Esophagus squamous epithelium (tissue), 5 donors: ENCODE measurements at regions not wholly inside any gene's neighbourhood (a gene's known extent, or its start where the extent isn't known, plus 50 kb on each side); places are given as distances from the start of the nearest gene placed in this dataset.

Source experiments
- DNase-seq: peaks from one replicate; lab custom pipeline; 2025; lab: John Stamatoyannopoulos, UW
- H3K27ac ChIP-seq, 4 donors: fragments of 200-600 bp; sonication (generic); one replicate each; pipeline ENCODE4 v1.5.1; 2016 to 2019; ENCODE audit warnings: mild to moderate bottlenecking in 1 of 4
- H3K27me3 ChIP-seq, 4 donors: fragments of 200-600 bp; sonication (generic); 1 replicate in 3 of 4; 2 replicates in 1 of 4; pipeline versions ENCODE4 v1.5.1 to v1.6.0; 2017 to 2021; ENCODE audit warnings: antibody characterized with exemption in 1 of 4
- H3K36me3 ChIP-seq, 3 donors: fragments of 200-600 bp; sonication (generic); one replicate each; pipeline ENCODE4 v1.5.1; 2016 to 2019
- H3K4me1 ChIP-seq, 3 donors: fragments of 200-600 bp; sonication (generic); one replicate each; pipeline ENCODE4 v1.5.1; 2017 to 2019
- H3K4me3 ChIP-seq, 4 donors: fragments of 200-600 bp; sonication (generic); 1 replicate in 3 of 4; 2 replicates in 1 of 4; pipeline ENCODE4 v1.5.1; 2016 to 2019; ENCODE audit warnings: mild to moderate bottlenecking in 2 of 4, moderate library complexity in 1 of 4
- H3K9me3 ChIP-seq, 3 donors: fragments of 200-600 bp; sonication (generic); one replicate each; pipeline ENCODE4 v1.5.1; 2016 to 2019
- CTCF ChIP-seq, 6 experiments: fragments of 450-650 bp in 4 of 6; fragments of 200-600 bp in 2 of 6; sonication (generic) in 2 of 6; IDR thresholded peaks; one replicate each; pipeline ENCODE4 v1.5.1; 2016 to 2019; ENCODE audit warnings: antibody characterized with exemption in 6 of 6, mild to moderate bottlenecking in 4 of 6, moderate library complexity in 4 of 6
- POLR2A ChIP-seq, 4 donors: fragments of 450-650 bp; IDR thresholded peaks; one replicate each; pipeline ENCODE4 v1.6.1; 2017; ENCODE audit warnings: antibody characterized with exemption in 4 of 4, mild to moderate bottlenecking in 4 of 4, moderate library complexity in 3 of 4
- WGBS, 2 donors: methylation state at CpG; one replicate each; pipeline ENCODE4 v1.1.5; 2018; 5-methylcytosine and 5-hydroxymethylcytosine counted together
- intact Hi-C: fragments of 100-400 bp; cut with DNase I; formaldehyde crosslinking; loops from one replicate; pipeline ENCODE4 v1.15.0; 2022
- donor health status: DM: yes; HTN: yes; CAD: no.

GRCh38 chr11:70680781-70681281 lies 282.5 kb downstream of the CTTN start:
- intact Hi-C loops = no loop called here

DNA sequence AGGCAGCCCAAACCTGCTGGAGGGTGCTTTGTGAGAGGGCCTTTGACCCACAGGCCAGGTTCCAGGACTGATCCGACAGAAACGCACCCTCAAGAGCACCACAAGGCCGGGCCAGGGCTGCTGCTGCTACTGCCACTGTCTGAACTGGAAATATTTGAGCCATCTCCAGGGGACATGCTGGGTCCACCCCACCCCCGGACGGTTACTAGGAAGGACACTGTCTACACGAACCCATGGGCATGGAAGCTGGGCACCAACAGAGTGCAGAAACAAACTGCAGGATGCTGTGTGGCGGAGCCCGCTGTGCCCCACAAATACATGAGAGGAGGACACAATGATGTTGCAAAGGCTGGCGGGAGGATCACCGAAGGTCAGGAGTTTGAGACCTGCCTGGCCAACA lies 283.7 kb downstream of the CTTN start:
- intact Hi-C loops = no loop called here
- DNase-seq = no peak
- H3K4me1 ChIP-seq = no peaks in the 10 kb centered on the region
- TF ChIP-seq CTCF (IDR thresholded peaks at IDR 0.05) (no peak), POLR2A (IDR thresholded peaks at IDR 0.05) (no peak)
- no peaks in the 10 kb centered on the region for H3K9me3 ChIP-seq
- WGBS, 2 donors = 83 to 91% methylated on average over 6 to 8 of the region's 10 CpGs
- H3K4me3 ChIP-seq = no peak overlapping the region
- H3K36me3 ChIP-seq = no peaks in the 10 kb centered on the region
- H3K27ac ChIP-seq = no peak overlapping the region
- H3K27me3 ChIP-seq = no peaks in the 10 kb centered on the region

More at GRCh38 chr11:70680781-70681281, 282.5 kb downstream of the CTTN start:
- H3K27ac ChIP-seq = no peak overlapping the region
- no peak for DNase-seq
- H3K9me3 ChIP-seq = no peaks in the 10 kb centered on the region
- 61% methylated on average over 11 of the region's 13 CpGs; no CpG with 5 or more reads in 1 of the 2 donors for WGBS, 2 donors
- H3K27me3 ChIP-seq = no peaks in the 10 kb centered on the region
- TF ChIP-seq CTCF (IDR thresholded peaks at IDR 0.05) (no peak), POLR2A (IDR thresholded peaks at IDR 0.05) (no peak)
- H3K4me3 ChIP-seq = no peak overlapping the region
- no peaks in the 10 kb centered on the region for H3K36me3 ChIP-seq
- no peaks in the 10 kb centered on the region for H3K4me1 ChIP-seq

- Histone ChIP-seq H3K4me3 (no peak overlapping the region), H3K4me1 (no peaks in the 10 kb centered on the region), H3K9me3 (no peaks in the 10 kb centered on the region), H3K27me3 (no peaks in the 10 kb centered on the region), H3K36me3 (no peaks in the 10 kb centered on the region), H3K27ac (no peak overlapping the region)
- WGBS, 2 donors = 88 to 93% methylated on average over 12 of the region's 12 CpGs
- TF ChIP-seq CTCF (IDR thresholded peaks at IDR 0.05) = no peak
- TF ChIP-seq POLR2A (IDR thresholded peaks at IDR 0.05) = no peak
- intact Hi-C loops = no loop called here
- DNase-seq = no peak
Measured at GRCh38 chr11:70682760-70683159, 284.4 kb downstream of the CTTN start.

DNA sequence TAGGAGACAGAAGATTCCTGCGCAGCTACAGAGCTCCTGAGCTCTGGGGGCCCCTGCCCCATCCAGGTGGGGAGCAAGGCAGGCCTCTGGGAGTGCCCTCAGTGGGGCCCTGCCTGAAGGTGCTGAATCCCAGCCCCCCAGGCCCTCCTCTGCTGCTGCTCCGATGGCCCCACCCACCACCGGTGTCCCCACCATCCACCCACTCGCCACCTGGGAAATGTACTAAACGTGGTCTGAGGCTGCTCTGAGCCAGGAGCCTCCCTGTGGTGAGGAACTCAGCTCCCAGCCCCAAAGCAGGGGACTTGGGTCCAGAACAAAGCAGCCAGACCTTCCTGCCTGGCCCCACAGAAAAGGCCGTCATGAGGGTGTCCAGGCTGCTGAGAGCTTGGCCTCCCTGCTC lies 289.4 kb downstream of the CTTN start:
- no peak for TF ChIP-seq POLR2A (IDR thresholded peaks at IDR 0.05)
- TF ChIP-seq CTCF (IDR thresholded peaks at IDR 0.05) = no peak
- Histone ChIP-seq H3K36me3 (no peaks in the 10 kb centered on the region), H3K27me3 (no peaks in the 10 kb centered on the region), H3K4me3 (no peak overlapping the region), H3K27ac (no peak overlapping the region), H3K4me1 (no peaks in the 10 kb centered on the region), H3K9me3 (no peaks in the 10 kb centered on the region)
- 100% methylated on average over 1 of the region's 6 CpGs; no CpG with 5 or more reads in 1 of the 2 donors for WGBS, 2 donors
- no peak for DNase-seq
- intact Hi-C loops = no loop called here

- intact Hi-C loops = no loop called here
- Histone ChIP-seq H3K4me1 (no peaks in the 10 kb centered on the region), H3K27ac (no peak overlapping the region), H3K9me3 (no peaks in the 10 kb centered on the region), H3K27me3 (no peaks in the 10 kb centered on the region), H3K4me3 (no peak overlapping the region), H3K36me3 (no peaks in the 10 kb centered on the region)
- WGBS, 2 donors = 73 to 77% methylated on average over 3 to 6 of the region's 8 CpGs
- TF ChIP-seq POLR2A (IDR thresholded peaks at IDR 0.05) (no peak), CTCF (IDR thresholded peaks at IDR 0.05) (no peak)
- no peak for DNase-seq
Measured at GRCh38 chr11:70688142-70688541, 289.8 kb downstream of the CTTN start.
